ENCODE measurements at regions not wholly inside any gene's neighbourhood (a gene's known extent, or its start where the extent isn't known, plus 50 kb on each side); places are given as distances from the start of the nearest gene placed in this dataset.

GRCh38 chr11:42025121-42025803 lies 565.8 kb upstream of the LRRC4C start:
- CTCF ChIA-PET = no interaction called here
- Histone ChIP-seq H3K4me1 (ENCODE audit: control insufficient read depth, extremely low read depth, insufficient read depth, low read length) (peaks cover 11% of the 10 kb centered on the region), H4K20me1 (replicated peaks; ENCODE audit: control insufficient read depth, extremely low read depth, insufficient read depth, low read length) (no peaks in the 10 kb centered on the region), H3K9me3 (replicated peaks; ENCODE audit: control insufficient read depth, insufficient read depth, low read length) (no peaks in the 10 kb centered on the region), H2AFZ (ENCODE audit: low read depth, low read length) (no peak overlapping the region), H3K9me1 (replicated peaks; ENCODE audit: control insufficient read depth, extremely low read depth, insufficient read depth, low read length) (no peaks in the 10 kb centered on the region), H3K4me3 (replicated peaks in 1 of 3; ENCODE audit: insufficient read depth in 1 of 3, low read depth in 1 of 3, low read length in 3 of 3) (no peak overlapping the region), H3K4me2 (ENCODE audit: insufficient read depth, low read length) (no peak overlapping the region), H3K9ac (replicated peaks; ENCODE audit: extremely low read depth, insufficient read depth, low read length) (no peak overlapping the region), H3K79me2 (ENCODE audit: control insufficient read depth, insufficient read depth, low read length) (no peaks in the 10 kb centered on the region), H3K36me3 (ENCODE audit: control insufficient read depth in 2 of 2, extremely low read depth in 1 of 2, insufficient read depth in 2 of 2, low read length in 2 of 2) (no peaks in the 10 kb centered on the region), H3K27me3 (ENCODE audit: control insufficient read depth in 2 of 2, insufficient read depth in 2 of 2, low read length in 2 of 2) (no peaks in the 10 kb centered on the region), H3K27ac (ENCODE audit: insufficient read depth, low read depth, low read length) (no peak overlapping the region)
- intact Hi-C loops (cut with micrococcal nuclease) = no loop called here
- no peak for TF ChIP-seq EZH2 (IDR thresholded peaks at IDR 0.05; ENCODE audit: borderline replicate concordance, low read depth, low read length, severe bottlenecking)
- no peak for TF ChIP-seq FOS (IDR thresholded peaks at IDR 0.05; ENCODE audit: borderline replicate concordance, insufficient read depth, low read length)
- TF ChIP-seq POLR2AphosphoS5 (IDR thresholded peaks at IDR 0.05; ENCODE audit: insufficient read depth, low read depth, low read length) = peak; percentile 11
- peak; percentile 73 for TF ChIP-seq GATA2 (IDR thresholded peaks at IDR 0.05; ENCODE audit: insufficient read depth, insufficient read length, low read depth, low read length)
- dilution Hi-C loops (cut with MboI; ENCODE audit: extremely low pct_ligation_motif_present, low sequenced_read_pairs) = no loop called here
- DNase-seq (ENCODE audit: low read depth, low spot score) (peak; percentile 77), FAIRE-seq (no peak)
- no TSS peak for BruUV-seq (replicated peaks)
- POLR2A ChIA-PET = no interaction called here

GRCh38 chr11:42034826-42035225 lies 575.4 kb upstream of the LRRC4C start:
- no peaks in the 10 kb centered on the region for H4K20me1 ChIP-seq (replicated peaks; ENCODE audit: control insufficient read depth, extremely low read depth, insufficient read depth, low read length)
- H3K79me2 ChIP-seq (ENCODE audit: control insufficient read depth, insufficient read depth, low read length) = no peaks in the 10 kb centered on the region
- peak overlapping the region; percentile 45 for H2AFZ ChIP-seq (ENCODE audit: low read depth, low read length)
- FAIRE-seq (no peak), DNase-seq (ENCODE audit: low read depth, low spot score) (peak; percentile 74)
- H3K4me1 ChIP-seq (ENCODE audit: control insufficient read depth, extremely low read depth, insufficient read depth, low read length) = peaks cover 3% of the 10 kb centered on the region
- no peak overlapping the region for H3K9ac ChIP-seq (replicated peaks; ENCODE audit: extremely low read depth, insufficient read depth, low read length)
- dilution Hi-C loops (cut with MboI; ENCODE audit: extremely low pct_ligation_motif_present, low sequenced_read_pairs) = no loop called here
- H3K27me3 ChIP-seq (ENCODE audit: control insufficient read depth in 2 of 2, insufficient read depth in 2 of 2, low read length in 2 of 2) = no peaks in the 10 kb centered on the region
- no peaks in the 10 kb centered on the region for H3K9me1 ChIP-seq (replicated peaks; ENCODE audit: control insufficient read depth, extremely low read depth, insufficient read depth, low read length)
- ChIA-PET CTCF (no interaction called here), POLR2A (no interaction called here)
- H3K4me3 ChIP-seq (replicated peaks in 1 of 3; ENCODE audit: insufficient read depth in 1 of 3, low read depth in 1 of 3, low read length in 3 of 3) = no peak overlapping the region
- H3K4me2 ChIP-seq (ENCODE audit: insufficient read depth, low read length) = no peak overlapping the region
- no peaks in the 10 kb centered on the region for H3K9me3 ChIP-seq (replicated peaks; ENCODE audit: control insufficient read depth, insufficient read depth, low read length)
- BruUV-seq (replicated peaks) = no TSS peak
- H3K36me3 ChIP-seq (ENCODE audit: control insufficient read depth in 2 of 2, extremely low read depth in 1 of 2, insufficient read depth in 2 of 2, low read length in 2 of 2) = no peaks in the 10 kb centered on the region
- no peak overlapping the region for H3K27ac ChIP-seq (ENCODE audit: insufficient read depth, low read depth, low read length)
- TF ChIP-seq MAX (IDR thresholded peaks at IDR 0.05; ENCODE audit: insufficient read depth, insufficient read length) = no peak
- TF ChIP-seq EZH2 (IDR thresholded peaks at IDR 0.05; ENCODE audit: borderline replicate concordance, low read depth, low read length, severe bottlenecking) = no peak
- no peak for TF ChIP-seq POLR2AphosphoS5 (IDR thresholded peaks at IDR 0.05; ENCODE audit: insufficient read depth, low read depth, low read length)
- no peak for TF ChIP-seq POLR2A (IDR thresholded peaks at IDR 0.05; ENCODE audit: low read depth, low read length)
- no peak for TF ChIP-seq GATA2 (IDR thresholded peaks at IDR 0.05; ENCODE audit: insufficient read depth, insufficient read length, low read depth, low read length)
- no peak for TF ChIP-seq MYC (IDR thresholded peaks at IDR 0.05; ENCODE audit: low read depth, low read length)
- no peak for TF ChIP-seq JUN (IDR thresholded peaks at IDR 0.05; ENCODE audit: borderline replicate concordance, insufficient read depth, insufficient read length, low read depth)
- TF ChIP-seq FOS (IDR thresholded peaks at IDR 0.05; ENCODE audit: borderline replicate concordance, insufficient read depth, low read length) = no peak
- no peak for TF ChIP-seq CTCF (IDR thresholded peaks at IDR 0.05; ENCODE audit: extremely low read depth in 1 of 2, insufficient read depth in 1 of 2, low read depth in 1 of 2, low read length in 2 of 2)
- intact Hi-C loops (cut with micrococcal nuclease) = no loop called here

Measured in endothelial cell of umbilical vein (primary cell).